Right lobe of liver (tissue), 4 donors: ENCODE measurements at regions not wholly inside any gene's neighbourhood (a gene's known extent, or its start where the extent isn't known, plus 50 kb on each side); places are given as distances from the start of the nearest gene placed in this dataset.

Experiments
- POLR2A ChIP-seq: fragments of 450-650 bp; IDR thresholded peaks from one replicate; pipeline ENCODE4 v1.6.1; 2017; ENCODE audit warnings: antibody characterized with exemption, mild to moderate bottlenecking
- TF ChIP-seq, protein P1 (sequence below), 4 donors: fragments of 200-600 bp in 3 of 4; fragments of 450-650 bp in 1 of 4; IDR thresholded peaks; one replicate each; pipeline versions ENCODE4 v1.5.1 to v1.8.0; 2016 to 2022; ENCODE audit warnings: antibody characterized with exemption in 4 of 4, mild to moderate bottlenecking in 2 of 4
- donor health status: DM: no; HTN: no; CAD: no.
- donor health status: DM: no; HTN: no; CAD: no.
- donor health status: DM: no; HTN: yes; CAD: no.

DNA sequence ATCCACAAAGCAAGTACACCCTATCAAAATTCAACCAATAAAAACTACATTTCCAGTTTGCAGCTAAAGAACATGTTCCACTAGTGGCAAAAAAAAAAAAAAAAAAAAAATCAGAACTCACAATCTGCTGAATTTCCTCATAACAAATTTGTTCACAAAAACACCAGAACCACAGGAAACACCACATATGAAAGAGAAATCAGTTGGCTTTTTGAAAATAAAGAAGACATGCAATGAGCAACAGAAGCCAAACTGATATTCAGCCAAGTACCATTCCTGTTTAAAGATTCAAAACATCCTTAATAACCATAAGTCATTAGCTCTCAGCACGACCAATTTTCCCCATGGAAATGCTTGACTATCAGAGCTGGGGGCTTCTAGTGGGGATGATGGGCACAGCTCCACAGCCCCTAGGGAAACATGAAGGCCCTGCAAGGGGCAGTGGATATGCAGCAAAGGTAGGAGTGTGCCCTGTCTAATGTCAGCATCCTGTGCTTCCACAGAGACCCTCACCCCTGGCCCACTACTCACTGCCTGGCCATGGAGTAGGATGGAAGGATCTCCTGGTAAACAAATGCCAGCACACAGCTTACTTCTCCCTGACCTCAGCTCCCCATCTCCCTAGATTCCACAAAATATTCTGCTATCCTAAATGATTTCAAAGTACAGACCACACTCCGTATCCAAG, 74.0 kb upstream of the DOCK9 start:
- TF ChIP-seq, protein P1, sequence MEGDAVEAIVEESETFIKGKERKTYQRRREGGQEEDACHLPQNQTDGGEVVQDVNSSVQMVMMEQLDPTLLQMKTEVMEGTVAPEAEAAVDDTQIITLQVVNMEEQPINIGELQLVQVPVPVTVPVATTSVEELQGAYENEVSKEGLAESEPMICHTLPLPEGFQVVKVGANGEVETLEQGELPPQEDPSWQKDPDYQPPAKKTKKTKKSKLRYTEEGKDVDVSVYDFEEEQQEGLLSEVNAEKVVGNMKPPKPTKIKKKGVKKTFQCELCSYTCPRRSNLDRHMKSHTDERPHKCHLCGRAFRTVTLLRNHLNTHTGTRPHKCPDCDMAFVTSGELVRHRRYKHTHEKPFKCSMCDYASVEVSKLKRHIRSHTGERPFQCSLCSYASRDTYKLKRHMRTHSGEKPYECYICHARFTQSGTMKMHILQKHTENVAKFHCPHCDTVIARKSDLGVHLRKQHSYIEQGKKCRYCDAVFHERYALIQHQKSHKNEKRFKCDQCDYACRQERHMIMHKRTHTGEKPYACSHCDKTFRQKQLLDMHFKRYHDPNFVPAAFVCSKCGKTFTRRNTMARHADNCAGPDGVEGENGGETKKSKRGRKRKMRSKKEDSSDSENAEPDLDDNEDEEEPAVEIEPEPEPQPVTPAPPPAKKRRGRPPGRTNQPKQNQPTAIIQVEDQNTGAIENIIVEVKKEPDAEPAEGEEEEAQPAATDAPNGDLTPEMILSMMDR (IDR thresholded peaks at IDR 0.05), result no peak
- no peak for TF ChIP-seq POLR2A
